HepG2 (cell line): ENCODE measurements at regions not wholly inside any gene's neighbourhood (a gene's known extent, or its start where the extent isn't known, plus 50 kb on each side); places are given as distances from the start of the nearest gene placed in this dataset.

Source experiments
- ATAC-seq: fragments of 200-7000 bp; cut with Tn5 transposase; 3 replicates; pipeline ENCODE4 v1.9.1; 2020; ENCODE audit warnings: mild to moderate bottlenecking, moderate library complexity
- BruUV-seq: library from RNA; stranded (reverse); fragments of 400-500 nt; replicated peaks from 2 replicates; lab custom pipeline; 2021; lab: Mats Ljungman, UMichigan
- CTCF ChIA-PET: fragments of 300-600 bp; formaldehyde crosslinking; extraction: SDS; loops from one replicate; lab custom pipeline; 2021; ENCODE audit warnings: low total read pairs, inconsistent platforms, low intra/inter-chr PET ratio; lab: Yijun Ruan, JAX
- POLR2A ChIA-PET: fragments of 350-600 bp; sonication (Branson Sonifier 250); formaldehyde crosslinking; loops from one replicate; lab custom pipeline; 2020; ENCODE audit warnings: antibody characterized with exemption, inconsistent platforms; lab: Yijun Ruan, JAX
- DNase-seq: peaks from one replicate; pipeline ENCODE4 v3.0.0-alpha.2; 2015; ENCODE audit warnings: low spot score
- FAIRE-seq: peaks from 3 replicates; lab custom pipeline; 2011; peaks lifted over from hg19 to GRCh38; lab: Jason Lieb, UNC
- H2AFZ ChIP-seq: one replicate; pipeline ENCODE4 v1.6.1; 2011; ENCODE audit warnings: low read length, inconsistent platforms
- H3K27ac ChIP-seq: fragments of 300-600 bp; 3 replicates; pipeline ENCODE4 v1.8.0; 2011; ENCODE audit warnings: mixed run types, mild to moderate bottlenecking, mixed read lengths, low read length, inconsistent platforms; ENCODE audit not compliant: insufficient read depth; ENCODE audit errors: extremely low read length
- H3K27me3 ChIP-seq, 2 experiments: fragments of 200-600 bp in 1 of 2; 2 replicates in 1 of 2; 3 replicates in 1 of 2; pipeline versions ENCODE4 v1.6.0 to v1.8.0; 2011; ENCODE audit warnings: low read length in 2 of 2, mild to moderate bottlenecking in 2 of 2, moderate library complexity in 2 of 2, inconsistent platforms in 1 of 2; ENCODE audit not compliant: insufficient read depth in 2 of 2, control insufficient read depth in 1 of 2
- H3K36me3 ChIP-seq, 2 experiments: fragments of 200-600 bp in 1 of 2; replicated peaks in 1 of 2; 2 replicates in 1 of 2; 3 replicates in 1 of 2; pipeline versions ENCODE4 v1.5.1 to v1.8.0; 2011; ENCODE audit warnings: low read length in 2 of 2, inconsistent platforms in 1 of 2; ENCODE audit not compliant: insufficient read depth in 2 of 2, control insufficient read depth in 1 of 2
- H3K4me1 ChIP-seq: 2 replicates; pipeline ENCODE4 v1.5.1; 2012; ENCODE audit warnings: low read length, inconsistent platforms; ENCODE audit not compliant: insufficient read depth
- H3K4me2 ChIP-seq: 2 replicates; pipeline ENCODE4 v1.6.0; 2011; ENCODE audit warnings: low read depth, low read length, inconsistent platforms
- H3K4me3 ChIP-seq, 3 experiments: fragments of 200-600 bp in 1 of 3; sonication (generic), shearing (Covaris generic) in 1 of 3; replicated peaks in 1 of 3; 2 replicates each; pipeline ENCODE4 v1.5.1; 2011 to 2016; ENCODE audit warnings: low read length in 3 of 3, inconsistent platforms in 2 of 3, low read depth in 2 of 3, mild to moderate bottlenecking in 2 of 3, control low read depth in 1 of 3, mixed read lengths in 1 of 3; ENCODE audit not compliant: insufficient read depth in 1 of 3
- H3K79me2 ChIP-seq: one replicate; pipeline ENCODE4 v1.6.1; 2011; ENCODE audit warnings: low read length, inconsistent platforms; ENCODE audit not compliant: insufficient read depth
- H3K9ac ChIP-seq: 2 replicates; pipeline ENCODE4 v1.6.0; 2011; ENCODE audit warnings: mild to moderate bottlenecking, low read depth, low read length, inconsistent platforms; ENCODE audit not compliant: insufficient read depth
- H3K9me3 ChIP-seq: 2 replicates; pipeline ENCODE4 v1.5.1; 2012; ENCODE audit warnings: mild to moderate bottlenecking, low read length
- H4K20me1 ChIP-seq: 2 replicates; pipeline ENCODE4 v1.6.0; 2011; ENCODE audit warnings: inconsistent platforms, mild to moderate bottlenecking, low read length, moderate library complexity; ENCODE audit not compliant: insufficient read depth
- ARHGAP35 ChIP-seq: sonication (generic); formaldehyde crosslinking; IDR thresholded peaks from 2 replicates; pipeline ENCODE4 v1.9.0; 2022; ENCODE audit warnings: mild to moderate bottlenecking, inconsistent platforms, moderate library complexity, missing genetic modification reagents, borderline replicate concordance
- GABPA ChIP-seq, 2 experiments: IDR thresholded peaks; 2 replicates each; pipeline ENCODE4 v1.6.1; 2011 to 2016; ENCODE audit warnings: low read depth in 2 of 2, low read length in 1 of 2, missing biosample characterization in 1 of 2, missing genetic modification characterization in 1 of 2
- JUNB ChIP-seq: sonication (generic); formaldehyde crosslinking; IDR thresholded peaks from 2 replicates; pipeline ENCODE4 v1.8.0; 2022; ENCODE audit warnings: missing genetic modification reagents, mild to moderate bottlenecking, borderline replicate concordance
- JUND ChIP-seq: sonication (generic); formaldehyde crosslinking; IDR thresholded peaks from 2 replicates; pipeline ENCODE4 v1.8.0; 2022; ENCODE audit warnings: mild to moderate bottlenecking, missing genetic modification reagents
- MTA1 ChIP-seq: sonication (generic); formaldehyde crosslinking; IDR thresholded peaks from 2 replicates; pipeline ENCODE4 v1.4.0; 2020; ENCODE audit warnings: missing genetic modification reagents, mild to moderate bottlenecking, borderline replicate concordance
- SP2 ChIP-seq: sonication (generic); formaldehyde crosslinking; IDR thresholded peaks from 2 replicates; pipeline ENCODE4 v1.5.1; 2020; ENCODE audit warnings: mild to moderate bottlenecking, missing genetic modification reagents
- THAP9 ChIP-seq: sonication (generic); formaldehyde crosslinking; IDR thresholded peaks from 2 replicates; pipeline ENCODE4; 2020; ENCODE audit warnings: missing genetic modification reagents, mild to moderate bottlenecking, borderline replicate concordance
- TSC22D2 ChIP-seq: sonication (generic); formaldehyde crosslinking; IDR thresholded peaks from 2 replicates; pipeline ENCODE4 v1.5.1; 2020; ENCODE audit warnings: missing genetic modification reagents, mild to moderate bottlenecking, borderline replicate concordance
- ZBED4 ChIP-seq: sonication (generic); formaldehyde crosslinking; IDR thresholded peaks from 2 replicates; pipeline ENCODE4 v1.4.0; 2020; ENCODE audit warnings: missing genetic modification reagents, borderline replicate concordance
- ZFP82 ChIP-seq: sonication (generic); formaldehyde crosslinking; IDR thresholded peaks from 2 replicates; pipeline ENCODE4 v1.5.1; 2020; ENCODE audit warnings: mild to moderate bottlenecking, missing genetic modification reagents, borderline replicate concordance
- ZNF230 ChIP-seq: sonication (generic); formaldehyde crosslinking; IDR thresholded peaks from 2 replicates; pipeline ENCODE4 v1.4.0; 2020; ENCODE audit warnings: mild to moderate bottlenecking, missing genetic modification reagents
- ZNF382 ChIP-seq: sonication (generic); formaldehyde crosslinking; IDR thresholded peaks from 2 replicates; pipeline ENCODE4 v1.5.0; 2020; ENCODE audit warnings: missing genetic modification reagents, mild to moderate bottlenecking, borderline replicate concordance
- ZNF589 ChIP-seq: sonication (generic); formaldehyde crosslinking; conservative IDR thresholded peaks from 2 replicates; pipeline ENCODE4 v1.8.0; 2022; ENCODE audit warnings: mild to moderate bottlenecking, moderate library complexity, missing genetic modification reagents
- ZNF616 ChIP-seq: sonication (generic); formaldehyde crosslinking; IDR thresholded peaks from 2 replicates; pipeline ENCODE4 v1.5.0; 2020; ENCODE audit warnings: low read depth, mild to moderate bottlenecking, missing genetic modification reagents
- WGBS: methylation state at CpG from one replicate; pipeline ENCODE4 v1.1.6; 2017; ENCODE audit warnings: low lambda C conversion rate; 5-methylcytosine and 5-hydroxymethylcytosine counted together
- in situ Hi-C: cut with HindIII; loops from 2 replicates; pipeline ENCODE4 v1.10.0; 2017; ENCODE audit warnings: low pct_unique_long_range_greater_than_20kb; ENCODE audit not compliant: extremely low pct_ligation_motif_present
- intact Hi-C: fragments of 100-400 bp; cut with micrococcal nuclease; formaldehyde crosslinking; loops from one replicate; pipeline ENCODE4 v1.10.0; 2022; ENCODE audit not compliant: unreplicated experiment

GRCh38 chr5:111017731-111018130 lies 53.8 kb upstream of the TSLP start:
- H3K4me2 ChIP-seq: no peak overlapping the region
- in situ Hi-C loops (no loop called here), intact Hi-C loops (no loop called here)
- H3K27ac ChIP-seq: no peak overlapping the region
- 39% methylated on average over 1 of the region's 1 CpG for WGBS
- CTCF ChIA-PET: no interaction called here
- TF ChIP-seq GABPA (IDR thresholded peaks at IDR 0.05; ENCODE audit: low read depth, low read length) (no peak), GABPA (CRISPR knock-in tag; IDR thresholded peaks at IDR 0.05; ENCODE audit: low read depth) (no peak), ZNF589 (CRISPR knock-in tag) (no peak), SP2 (CRISPR knock-in tag) (no peak), ZNF616 (no peak), JUNB (CRISPR knock-in tag) (no peak), ZNF230 (CRISPR knock-in tag) (no peak), ZFP82 (no peak), ARHGAP35 (no peak), ZBED4 (CRISPR knock-in tag) (no peak), JUND (CRISPR knock-in tag) (no peak), TSC22D2 (CRISPR knock-in tag) (no peak), ZNF382 (CRISPR knock-in tag) (no peak), THAP9 (CRISPR knock-in tag) (no peak), MTA1 (no peak)
- POLR2A ChIA-PET: no interaction called here
- DNase-seq: no peak
- H3K27me3 ChIP-seq: no peaks in the 10 kb centered on the region
- no peaks in the 10 kb centered on the region for H3K9me3 ChIP-seq
- no peak for FAIRE-seq
- H3K36me3 ChIP-seq: no peaks in the 10 kb centered on the region
- no peak overlapping the region for H2AFZ ChIP-seq
- no peak overlapping the region for H3K9ac ChIP-seq
- no peak for ATAC-seq
- H3K4me3 ChIP-seq: no peak overlapping the region
- BruUV-seq: no TSS peak
- H3K79me2 ChIP-seq: no peaks in the 10 kb centered on the region
- no peaks in the 10 kb centered on the region for H3K4me1 ChIP-seq
- H4K20me1 ChIP-seq: no peaks in the 10 kb centered on the region
